ENCODE measurements at regions not wholly inside any gene's neighbourhood (a gene's known extent, or its start where the extent isn't known, plus 50 kb on each side); places are given as distances from the start of the nearest gene placed in this dataset.

DNA sequence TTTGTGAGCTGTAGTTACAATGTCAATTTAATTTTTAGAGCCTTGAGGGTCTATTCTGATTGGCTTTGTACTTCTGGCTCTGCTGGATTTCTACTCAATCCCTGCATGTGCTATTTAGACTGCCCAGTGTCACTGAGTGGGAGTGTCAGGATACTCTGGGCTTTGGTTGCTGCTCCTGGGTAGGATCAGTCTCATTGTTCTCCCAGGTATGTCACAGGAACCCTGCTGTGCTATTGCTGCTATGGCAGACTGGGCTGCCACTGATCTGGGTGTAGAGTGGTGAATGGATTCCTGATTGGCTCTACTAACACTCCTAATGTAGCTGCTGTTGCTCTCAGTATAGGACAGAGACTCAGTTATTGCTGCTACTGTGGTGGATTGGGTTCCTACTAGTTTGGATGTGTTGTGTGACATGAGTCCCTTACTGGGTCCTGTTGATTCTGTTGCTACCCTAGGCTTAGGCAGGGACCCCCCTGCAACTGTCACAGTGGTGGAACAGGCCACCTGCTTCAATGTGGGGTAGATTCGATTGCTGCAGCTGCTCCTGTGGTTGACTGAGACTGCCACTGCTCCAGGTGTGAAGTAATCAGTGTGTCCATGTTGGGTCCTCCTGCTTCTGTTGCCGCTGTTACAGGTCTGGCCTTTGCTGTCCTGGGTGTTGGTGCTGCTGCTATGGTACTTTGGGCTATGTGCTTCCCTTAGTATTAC, 707.8 kb upstream of the AMOT start:
- no peaks in the 10 kb centered on the region for H4K20me1 ChIP-seq (ENCODE audit: insufficient read depth)
- H3K9ac ChIP-seq: no peak overlapping the region
- H3K36me3 ChIP-seq (ENCODE audit: insufficient read depth): no peaks in the 10 kb centered on the region
- H3K4me2 ChIP-seq: no peak overlapping the region
- no peaks in the 10 kb centered on the region for H3K27me3 ChIP-seq (ENCODE audit: insufficient read depth, low read depth)
- TF ChIP-seq, protein P1, sequence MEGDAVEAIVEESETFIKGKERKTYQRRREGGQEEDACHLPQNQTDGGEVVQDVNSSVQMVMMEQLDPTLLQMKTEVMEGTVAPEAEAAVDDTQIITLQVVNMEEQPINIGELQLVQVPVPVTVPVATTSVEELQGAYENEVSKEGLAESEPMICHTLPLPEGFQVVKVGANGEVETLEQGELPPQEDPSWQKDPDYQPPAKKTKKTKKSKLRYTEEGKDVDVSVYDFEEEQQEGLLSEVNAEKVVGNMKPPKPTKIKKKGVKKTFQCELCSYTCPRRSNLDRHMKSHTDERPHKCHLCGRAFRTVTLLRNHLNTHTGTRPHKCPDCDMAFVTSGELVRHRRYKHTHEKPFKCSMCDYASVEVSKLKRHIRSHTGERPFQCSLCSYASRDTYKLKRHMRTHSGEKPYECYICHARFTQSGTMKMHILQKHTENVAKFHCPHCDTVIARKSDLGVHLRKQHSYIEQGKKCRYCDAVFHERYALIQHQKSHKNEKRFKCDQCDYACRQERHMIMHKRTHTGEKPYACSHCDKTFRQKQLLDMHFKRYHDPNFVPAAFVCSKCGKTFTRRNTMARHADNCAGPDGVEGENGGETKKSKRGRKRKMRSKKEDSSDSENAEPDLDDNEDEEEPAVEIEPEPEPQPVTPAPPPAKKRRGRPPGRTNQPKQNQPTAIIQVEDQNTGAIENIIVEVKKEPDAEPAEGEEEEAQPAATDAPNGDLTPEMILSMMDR (conservative IDR thresholded peaks at IDR 0.05; ENCODE audit: low read depth, low read length): no peak
- H3K27ac ChIP-seq: no peak overlapping the region
- no peak overlapping the region for H2AFZ ChIP-seq (ENCODE audit: low read depth)
- no peaks in the 10 kb centered on the region for H3K79me2 ChIP-seq (ENCODE audit: insufficient read depth, low read depth)
- no peak overlapping the region for H3K4me3 ChIP-seq (IDR thresholded peaks at IDR 0.05; ENCODE audit: insufficient read depth, low read depth, low read length)
- H3K4me1 ChIP-seq (ENCODE audit: low read depth, poor library complexity, severe bottlenecking): no peaks in the 10 kb centered on the region

DNA sequence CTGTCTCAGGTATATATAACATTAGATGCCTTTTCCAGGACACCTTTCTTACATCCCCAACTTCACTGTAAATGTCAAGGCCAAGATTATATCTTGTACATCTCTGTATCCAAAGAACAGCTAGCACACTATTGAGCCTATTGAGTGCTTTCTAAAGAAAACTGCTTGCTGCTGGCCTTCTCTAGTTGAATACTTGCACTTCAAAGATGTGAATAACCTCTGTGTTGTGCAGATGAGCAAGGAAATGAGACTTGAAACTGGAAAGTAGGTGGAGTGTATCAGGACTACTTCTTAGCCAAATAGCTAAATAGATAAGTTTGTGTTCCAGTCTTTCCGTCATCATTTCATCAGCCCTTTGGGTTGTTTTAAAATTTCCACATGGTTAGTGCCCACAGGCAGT, 704.4 kb upstream of the AMOT start:
- Histone ChIP-seq H3K4me1 (ENCODE audit: low read depth, poor library complexity, severe bottlenecking) (no peaks in the 10 kb centered on the region), H3K4me3 (IDR thresholded peaks at IDR 0.05; ENCODE audit: insufficient read depth, low read depth, low read length) (no peak overlapping the region), H3K27ac (no peak overlapping the region), H3K9ac (no peak overlapping the region), H3K27me3 (ENCODE audit: insufficient read depth, low read depth) (no peaks in the 10 kb centered on the region), H4K20me1 (ENCODE audit: insufficient read depth) (no peaks in the 10 kb centered on the region), H3K79me2 (ENCODE audit: insufficient read depth, low read depth) (no peaks in the 10 kb centered on the region), H2AFZ (ENCODE audit: low read depth) (no peak overlapping the region), H3K4me2 (no peak overlapping the region), H3K36me3 (ENCODE audit: insufficient read depth) (no peaks in the 10 kb centered on the region)
- TF ChIP-seq, protein P1 (conservative IDR thresholded peaks at IDR 0.05; ENCODE audit: low read depth, low read length): no peak

- TF ChIP-seq, protein P1 (conservative IDR thresholded peaks at IDR 0.05; ENCODE audit: low read depth, low read length): no peak
- no peaks in the 10 kb centered on the region for H3K4me1 ChIP-seq (ENCODE audit: low read depth, poor library complexity, severe bottlenecking)
- H3K4me2 ChIP-seq: no peak overlapping the region
- H2AFZ ChIP-seq (ENCODE audit: low read depth): no peak overlapping the region
- no peaks in the 10 kb centered on the region for H4K20me1 ChIP-seq (ENCODE audit: insufficient read depth)
- H3K27me3 ChIP-seq (ENCODE audit: insufficient read depth, low read depth): no peaks in the 10 kb centered on the region
- no peak overlapping the region for H3K4me3 ChIP-seq (IDR thresholded peaks at IDR 0.05; ENCODE audit: insufficient read depth, low read depth, low read length)
- no peak overlapping the region for H3K9ac ChIP-seq
- no peaks in the 10 kb centered on the region for H3K36me3 ChIP-seq (ENCODE audit: insufficient read depth)
- no peak overlapping the region for H3K27ac ChIP-seq
- no peaks in the 10 kb centered on the region for H3K79me2 ChIP-seq (ENCODE audit: insufficient read depth, low read depth)
Observed at GRCh38 chrX:113539599-113540356, 699.1 kb upstream of the AMOT start.

DNA sequence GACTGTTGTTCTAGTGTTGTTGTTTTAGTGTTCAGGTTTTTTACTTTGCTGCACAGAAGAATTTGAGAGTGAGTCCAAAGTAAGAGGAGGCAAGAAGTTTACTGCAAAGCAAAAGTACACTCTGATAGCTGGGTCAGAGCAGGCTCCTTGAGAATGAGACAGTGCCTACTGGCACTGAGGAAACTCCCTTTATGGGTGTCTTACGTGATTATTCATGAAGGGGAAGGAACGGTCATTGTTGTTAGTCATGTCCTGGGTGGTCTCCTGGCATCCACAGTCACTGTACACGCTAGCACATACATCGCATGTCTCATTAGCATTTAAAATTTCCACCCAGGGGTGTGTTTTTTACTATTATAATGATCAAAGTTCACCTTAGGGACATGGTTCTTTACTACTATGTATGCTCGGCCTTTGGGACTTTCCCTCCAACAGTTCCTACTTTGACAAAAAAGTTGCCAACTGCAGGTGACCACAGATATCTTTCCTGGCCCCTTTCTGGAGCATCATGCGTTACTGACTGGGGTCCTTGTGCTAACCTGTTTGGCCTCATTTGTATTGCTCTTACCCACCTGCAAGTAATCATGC, 688.9 kb upstream of the AMOT start:
- Histone ChIP-seq H3K79me2 (ENCODE audit: insufficient read depth, low read depth) (no peaks in the 10 kb centered on the region), H3K9ac (no peak overlapping the region), H3K4me3 (IDR thresholded peaks at IDR 0.05; ENCODE audit: insufficient read depth, low read depth, low read length) (no peak overlapping the region), H2AFZ (ENCODE audit: low read depth) (no peak overlapping the region), H4K20me1 (ENCODE audit: insufficient read depth) (no peaks in the 10 kb centered on the region), H3K27me3 (ENCODE audit: insufficient read depth, low read depth) (no peaks in the 10 kb centered on the region), H3K4me2 (no peak overlapping the region), H3K36me3 (ENCODE audit: insufficient read depth) (no peaks in the 10 kb centered on the region), H3K27ac (no peak overlapping the region), H3K4me1 (ENCODE audit: low read depth, poor library complexity, severe bottlenecking) (no peaks in the 10 kb centered on the region)
- TF ChIP-seq, protein P1 (conservative IDR thresholded peaks at IDR 0.05; ENCODE audit: low read depth, low read length): no peak
